ENCODE measurements at regions not wholly inside any gene's neighbourhood (a gene's known extent, or its start where the extent isn't known, plus 50 kb on each side); places are given as distances from the start of the nearest gene placed in this dataset.
"Not testable (repeated sequence)": the region's sequence is repeated elsewhere in the genome, so short reads cannot be mapped to it uniquely, and the experiment has no call there.

DNA sequence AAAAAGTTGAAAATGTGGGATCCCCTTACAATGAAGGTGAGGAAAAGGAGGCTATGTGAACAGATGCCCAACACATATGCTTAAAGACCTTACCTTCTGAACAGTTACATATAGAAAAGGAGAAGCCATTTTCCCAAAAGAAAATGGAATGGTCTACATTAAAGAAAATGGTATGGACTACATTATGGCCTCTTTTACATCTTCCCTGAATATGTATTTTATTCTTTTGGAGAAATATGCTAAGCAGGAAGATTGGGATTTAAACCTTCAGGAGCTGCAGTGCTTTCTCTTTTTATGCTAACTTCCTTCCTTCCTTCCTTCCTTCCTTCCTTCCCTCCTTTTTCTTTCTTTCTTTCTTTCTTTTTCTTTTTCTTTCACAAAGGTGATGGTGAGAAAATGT is 155.4 kb downstream of the SEC23IP start:
- no peak for DNase-seq (ENCODE audit: low read depth in 1 of 2, low spot score in 1 of 2)

DNA sequence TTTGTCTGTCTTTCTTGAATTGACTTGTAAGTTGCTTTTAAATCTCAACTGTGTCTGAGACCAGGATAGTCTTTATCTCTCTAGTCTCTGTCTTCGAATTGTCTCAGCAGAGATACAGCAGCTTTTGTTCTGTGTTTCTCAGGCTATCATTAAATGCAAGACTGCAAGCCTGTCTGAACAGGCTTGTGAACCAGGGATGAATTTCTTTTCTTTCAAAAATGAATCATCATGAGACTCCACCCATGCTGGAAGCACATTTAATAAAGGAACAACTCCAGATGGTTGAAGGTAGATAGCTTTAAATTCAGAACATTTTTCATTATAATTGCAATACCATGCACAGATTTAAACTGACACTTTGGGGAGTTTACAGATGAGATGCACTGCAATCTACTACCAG is 155.9 kb downstream of the SEC23IP start:
- DNase-seq (ENCODE audit: low read depth in 1 of 2, low spot score in 1 of 2), result no peak

DNA sequence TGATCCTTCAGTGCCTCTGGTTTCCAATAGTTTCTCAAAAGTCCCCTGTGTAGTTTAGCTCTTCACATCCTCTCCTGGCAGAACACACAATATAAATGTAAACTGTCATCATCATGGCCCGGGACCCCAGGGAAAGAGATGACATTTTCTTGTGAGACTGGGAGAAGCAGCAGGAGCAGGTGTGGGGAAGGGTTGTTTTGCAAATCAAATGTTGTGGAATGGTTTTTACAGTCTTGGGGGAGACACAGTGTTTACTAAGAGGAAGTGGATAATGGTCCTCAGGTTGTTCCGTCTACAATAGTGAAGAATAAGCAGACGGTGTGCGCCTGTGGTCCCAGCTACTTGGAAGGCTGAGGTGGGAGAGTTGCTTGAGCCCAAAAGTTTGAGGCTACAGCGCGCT is 159.1 kb downstream of the SEC23IP start:
- no peak for DNase-seq (ENCODE audit: low read depth in 1 of 2, low spot score in 1 of 2)

DNA sequence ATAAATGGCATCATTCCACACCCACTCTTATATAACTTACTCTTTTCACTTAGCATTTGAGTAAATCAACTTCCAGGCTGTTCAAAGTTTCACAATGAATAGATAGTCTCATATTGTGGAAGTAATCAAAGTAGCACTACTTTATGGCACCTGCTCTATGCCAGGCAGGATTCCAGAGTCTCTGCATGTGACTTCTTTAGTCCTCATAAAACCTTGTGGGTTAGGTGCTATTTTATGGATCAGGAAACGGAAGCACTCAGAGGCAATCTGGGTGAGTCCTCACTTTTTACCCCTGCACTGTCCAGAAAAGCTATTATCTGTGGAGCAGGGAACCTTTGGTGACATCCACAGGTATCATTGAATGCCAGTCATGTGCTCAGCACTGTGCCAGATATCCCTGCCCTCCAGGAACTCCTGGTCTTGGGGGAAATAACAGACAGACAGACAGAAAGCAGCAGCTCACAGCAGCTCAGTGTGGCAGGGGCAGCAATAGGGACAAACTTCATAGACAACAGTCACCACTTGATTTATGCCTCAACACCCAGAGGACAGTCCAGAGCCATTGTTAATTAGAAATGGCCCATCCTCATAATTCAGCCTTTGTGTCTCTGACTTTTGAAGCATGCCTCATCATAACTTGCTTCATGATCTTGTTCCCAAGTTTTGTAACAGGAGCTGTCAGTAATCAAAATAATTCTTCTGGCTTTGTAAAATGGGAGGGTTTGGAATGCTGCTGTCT is 160.6 kb downstream of the SEC23IP start:
- no peak for DNase-seq (ENCODE audit: low read depth in 1 of 2, low spot score in 1 of 2)

DNA sequence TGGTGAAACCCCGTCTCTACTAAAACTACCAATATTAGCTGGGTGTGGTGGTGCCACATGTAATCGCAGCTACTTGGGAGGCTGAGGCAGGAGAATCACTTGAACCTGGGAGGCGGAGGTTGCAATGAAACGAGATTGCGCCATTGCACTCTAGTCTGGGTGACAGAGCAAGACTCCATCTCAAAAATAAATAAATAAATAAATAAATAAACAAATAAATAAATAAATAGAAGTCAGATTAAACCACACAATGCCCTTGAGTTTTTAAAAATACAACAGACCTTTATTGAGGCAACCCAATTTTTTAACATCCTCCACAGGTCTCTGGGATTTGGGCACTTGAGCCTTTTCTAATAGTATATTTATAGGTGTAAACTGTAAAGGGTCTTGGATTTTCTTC is 167.3 kb downstream of the SEC23IP start:
- DNase-seq (ENCODE audit: low read depth in 1 of 2, low spot score in 1 of 2), result not testable (repeated sequence)

DNA sequence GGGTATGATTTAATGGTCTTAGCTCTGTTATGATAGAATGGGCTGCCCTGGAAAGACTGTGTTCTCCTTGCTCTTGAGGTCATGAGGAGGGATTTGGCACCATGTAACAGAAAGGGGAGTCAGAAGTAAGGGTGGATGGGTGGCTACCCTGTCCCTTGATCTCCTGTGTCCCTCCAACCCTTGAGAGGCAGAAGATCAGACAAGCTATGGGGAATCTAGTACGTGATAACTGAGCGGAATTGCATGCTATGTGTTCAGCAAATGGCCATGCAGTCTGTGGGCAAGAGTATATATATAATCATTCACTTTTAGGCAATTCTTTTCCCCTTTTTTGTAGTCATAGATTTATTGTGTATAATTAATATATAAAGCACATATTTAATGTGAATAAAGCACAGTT is 174.9 kb downstream of the SEC23IP start:
- DNase-seq (ENCODE audit: low read depth in 1 of 2, low spot score in 1 of 2), result no peak

DNA sequence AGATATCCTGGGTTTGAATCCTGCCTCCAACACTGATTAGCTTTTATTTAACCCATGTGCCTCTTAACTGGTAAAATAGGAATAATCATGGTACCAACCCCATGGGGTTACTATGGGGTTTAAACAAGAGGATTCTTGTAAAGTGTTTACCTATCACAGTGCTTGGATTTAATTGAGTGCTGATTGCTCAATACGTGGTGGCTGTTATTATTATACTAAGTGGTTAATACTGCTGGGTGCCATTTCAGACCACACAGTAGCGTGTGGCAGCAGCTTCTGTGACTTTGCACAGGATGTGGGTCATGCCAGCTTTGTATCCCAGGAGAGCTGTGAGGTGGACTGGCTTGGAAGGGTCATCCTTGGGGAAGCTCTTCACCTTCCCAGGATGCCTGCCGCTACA is 177.2 kb downstream of the SEC23IP start:
- no peak for DNase-seq (ENCODE audit: low read depth in 1 of 2, low spot score in 1 of 2)

DNA sequence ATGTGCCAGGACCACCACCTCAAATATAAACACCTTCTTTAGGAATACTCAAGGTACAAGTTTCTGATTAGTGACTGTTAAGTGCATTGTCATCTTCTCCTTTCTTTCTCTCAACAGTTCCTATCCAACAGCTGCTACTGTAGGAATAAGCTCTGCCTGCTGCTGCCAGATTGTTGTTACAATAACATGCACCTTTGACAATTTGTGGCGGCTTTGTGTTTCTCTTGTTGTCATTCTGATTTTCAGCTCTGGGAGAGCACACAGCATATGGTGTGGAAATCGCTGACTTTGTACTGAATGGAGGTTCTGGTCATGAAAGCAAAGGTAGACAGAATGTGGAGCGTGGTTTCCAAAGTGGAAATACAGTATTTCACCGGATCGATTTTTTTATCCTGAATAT is 182.8 kb downstream of the SEC23IP start:
- no peak for DNase-seq (ENCODE audit: low read depth in 1 of 2, low spot score in 1 of 2)

DNA sequence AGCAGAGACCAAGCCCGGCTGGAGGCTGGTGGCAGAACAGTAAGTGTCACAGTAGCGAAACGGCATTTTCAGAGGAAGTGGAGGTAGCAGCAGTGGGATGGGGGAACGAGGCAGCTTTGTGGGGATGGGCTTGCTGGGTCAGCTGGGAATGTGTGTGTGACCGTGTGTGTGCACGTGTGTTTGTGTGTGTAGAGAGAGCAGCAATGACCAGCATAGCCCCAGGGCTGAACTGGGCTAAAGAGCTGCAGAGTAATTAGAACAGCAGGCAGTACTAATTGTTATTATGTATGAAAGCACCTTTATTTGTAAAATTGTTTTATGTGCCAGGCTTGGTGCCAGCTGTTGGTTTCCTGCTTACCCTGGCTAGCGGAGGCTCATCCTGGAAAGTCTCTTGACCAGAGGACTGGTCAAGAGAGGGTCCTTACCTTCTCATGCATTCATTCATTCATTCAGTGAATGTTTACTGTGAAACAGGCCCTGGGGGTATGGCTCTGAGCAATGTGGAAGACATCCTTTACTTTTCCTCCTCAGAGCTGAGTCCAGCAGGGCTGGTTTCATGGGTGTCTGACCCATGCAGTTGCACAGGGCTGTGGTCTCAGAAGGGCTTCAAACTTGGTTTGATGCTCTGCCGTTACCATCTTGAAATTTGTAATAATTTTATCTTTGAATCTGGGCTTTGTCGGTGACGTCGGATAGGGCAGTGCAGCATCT is 184.6 kb downstream of the SEC23IP start:
- DNase-seq (ENCODE audit: low read depth in 1 of 2, low spot score in 1 of 2), result no peak

DNA sequence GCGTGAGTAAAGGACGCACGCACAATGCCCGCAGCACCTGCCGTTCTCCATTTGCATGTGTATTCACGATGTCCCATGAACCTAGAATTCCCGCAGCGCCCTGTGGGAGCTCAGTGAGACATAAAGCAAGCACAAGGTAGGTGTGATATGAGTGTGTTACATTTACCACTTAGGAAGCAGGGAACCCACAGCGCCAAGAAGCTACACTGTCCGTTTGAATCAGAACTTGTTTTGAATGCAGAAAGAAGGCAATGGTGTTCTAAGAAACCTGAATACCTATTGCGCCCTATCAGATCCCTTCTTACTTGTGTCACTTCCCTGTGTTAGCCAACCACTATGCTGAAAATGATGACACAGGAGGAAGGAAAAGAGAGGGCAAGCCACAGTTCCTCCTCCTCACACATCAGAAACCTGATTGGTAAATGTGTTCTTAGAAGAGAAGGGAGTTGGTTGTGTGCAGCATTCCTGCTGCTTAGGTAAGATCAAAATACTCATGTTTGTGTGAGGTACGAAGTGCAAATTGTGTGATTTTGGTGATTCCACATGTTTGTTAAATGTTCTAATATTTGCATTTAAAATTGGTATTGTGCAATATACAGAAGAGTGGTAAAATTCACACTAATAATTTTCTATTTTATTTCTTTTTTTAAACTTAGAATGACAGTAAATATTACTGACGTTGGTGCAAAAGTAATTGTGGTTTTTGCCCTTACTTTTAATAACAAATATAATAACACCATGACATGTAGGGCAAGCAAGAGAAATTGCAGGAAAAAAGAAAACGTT is 185.4 kb downstream of the SEC23IP start:
- DNase-seq (ENCODE audit: low read depth in 1 of 2, low spot score in 1 of 2), result no peak

DNA sequence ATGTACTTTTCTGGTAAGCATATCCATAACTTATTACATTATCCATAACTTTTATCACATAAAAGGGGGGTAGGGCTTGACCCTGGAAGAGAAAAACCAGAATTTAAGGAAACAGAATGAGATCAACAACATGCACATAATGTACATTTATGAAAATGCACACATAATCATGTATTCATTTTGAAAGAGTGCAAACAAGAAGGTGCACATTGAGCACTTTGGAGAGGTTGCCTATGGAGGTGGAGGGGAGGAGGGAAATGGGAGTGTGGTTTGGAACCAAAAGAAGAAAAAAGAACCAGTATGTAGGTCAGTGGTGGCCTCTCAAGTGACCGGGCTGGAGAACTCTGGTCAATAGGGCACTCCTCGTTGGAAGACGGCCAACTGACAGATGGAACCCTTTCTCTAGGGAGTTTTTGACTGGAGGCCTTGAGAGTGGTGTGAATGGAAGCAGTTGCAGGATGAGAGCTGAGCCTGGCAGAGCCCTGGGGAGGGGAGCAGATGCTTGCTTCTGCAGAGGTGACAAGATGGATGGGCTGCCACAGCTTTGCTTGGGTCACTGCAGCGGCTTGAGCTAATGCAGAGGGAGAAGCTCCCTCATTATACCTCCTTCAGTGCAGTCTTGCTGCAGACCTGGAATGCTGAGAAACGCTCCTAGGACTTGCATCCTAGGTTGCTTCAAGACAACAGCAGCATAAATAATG is 192.7 kb downstream of the SEC23IP start:
- no peak for DNase-seq (ENCODE audit: low read depth in 1 of 2, low spot score in 1 of 2)

DNA sequence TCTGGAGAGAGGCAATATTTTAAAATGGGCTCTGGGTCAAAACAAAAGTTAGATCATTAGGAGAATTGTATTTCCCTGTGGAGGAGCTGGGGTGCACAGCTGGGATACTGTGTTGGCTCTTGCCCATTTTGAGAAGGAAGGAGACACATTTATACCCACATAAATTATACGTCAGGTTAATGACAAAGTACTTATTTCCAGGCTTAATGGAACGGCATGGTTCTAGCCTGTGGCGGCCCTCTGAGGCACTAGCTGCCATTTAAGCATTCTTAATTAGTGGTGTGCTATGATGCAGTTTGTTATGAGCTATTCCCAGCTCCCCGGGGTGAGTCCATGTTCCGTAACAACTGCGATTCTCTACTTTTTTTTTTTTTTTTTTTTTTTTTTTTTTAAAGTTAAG is 193.5 kb downstream of the SEC23IP start:
- no peak for DNase-seq (ENCODE audit: low read depth in 1 of 2, low spot score in 1 of 2)

DNA sequence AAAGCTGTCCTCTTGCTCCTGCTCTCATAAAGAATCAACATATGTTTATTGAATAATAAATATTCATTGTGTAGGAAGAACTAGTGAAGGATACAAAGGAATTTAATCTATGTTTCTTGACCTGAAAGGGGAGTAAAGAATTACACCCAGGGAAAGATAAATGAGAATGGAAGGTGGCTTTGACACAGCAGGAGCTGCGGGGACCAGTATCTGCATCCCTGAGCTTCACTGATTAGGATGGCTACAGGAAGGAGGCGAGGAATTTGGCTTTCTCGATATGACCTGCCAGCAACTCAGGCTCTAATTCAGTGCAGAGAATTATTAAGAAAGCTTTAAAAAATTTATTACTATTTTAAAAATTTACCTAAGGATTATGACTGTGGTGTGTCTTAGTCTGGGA is 194.6 kb downstream of the SEC23IP start:
- DNase-seq (ENCODE audit: low read depth in 1 of 2, low spot score in 1 of 2), result no peak

DNA sequence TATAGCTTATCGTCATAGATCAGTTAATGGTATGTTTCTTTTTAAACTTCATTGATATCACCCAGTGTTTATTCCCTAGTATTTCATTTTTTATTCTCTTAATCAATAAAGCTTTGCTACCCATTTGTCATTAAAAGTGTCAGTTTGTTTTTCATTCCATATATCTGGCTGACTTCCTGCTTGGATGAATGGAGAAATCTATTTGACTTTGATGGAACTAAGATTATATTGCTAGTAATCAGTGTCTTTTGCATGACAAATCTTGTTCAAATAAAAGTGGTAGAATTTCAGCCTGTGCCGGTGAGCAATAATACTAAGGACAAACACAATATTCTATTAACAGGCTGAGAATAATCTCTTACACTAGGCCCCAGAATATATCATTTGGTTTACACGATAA is 203.3 kb downstream of the SEC23IP start:
- DNase-seq (ENCODE audit: low read depth in 1 of 2, low spot score in 1 of 2), result no peak

DNA sequence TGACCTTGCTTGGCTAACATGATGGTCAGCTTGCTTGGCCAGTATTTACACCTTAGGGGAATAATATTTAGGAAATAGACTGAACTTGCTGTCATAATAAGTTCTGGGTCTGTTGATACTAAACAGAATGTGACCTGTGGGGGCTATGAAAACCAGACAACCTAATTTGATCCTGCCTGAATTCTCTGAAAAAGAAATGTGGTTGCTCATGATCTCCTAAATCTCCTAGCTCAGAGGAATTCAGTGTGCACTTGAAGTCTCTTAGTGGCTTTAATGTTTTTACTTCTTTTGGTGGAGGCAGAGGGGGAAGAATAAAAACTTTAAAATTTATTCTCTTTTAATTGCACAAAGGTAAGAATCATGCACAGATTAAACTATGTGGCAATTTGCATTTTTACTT is 205.2 kb downstream of the SEC23IP start:
- DNase-seq (ENCODE audit: low read depth in 1 of 2, low spot score in 1 of 2), result no peak

DNA sequence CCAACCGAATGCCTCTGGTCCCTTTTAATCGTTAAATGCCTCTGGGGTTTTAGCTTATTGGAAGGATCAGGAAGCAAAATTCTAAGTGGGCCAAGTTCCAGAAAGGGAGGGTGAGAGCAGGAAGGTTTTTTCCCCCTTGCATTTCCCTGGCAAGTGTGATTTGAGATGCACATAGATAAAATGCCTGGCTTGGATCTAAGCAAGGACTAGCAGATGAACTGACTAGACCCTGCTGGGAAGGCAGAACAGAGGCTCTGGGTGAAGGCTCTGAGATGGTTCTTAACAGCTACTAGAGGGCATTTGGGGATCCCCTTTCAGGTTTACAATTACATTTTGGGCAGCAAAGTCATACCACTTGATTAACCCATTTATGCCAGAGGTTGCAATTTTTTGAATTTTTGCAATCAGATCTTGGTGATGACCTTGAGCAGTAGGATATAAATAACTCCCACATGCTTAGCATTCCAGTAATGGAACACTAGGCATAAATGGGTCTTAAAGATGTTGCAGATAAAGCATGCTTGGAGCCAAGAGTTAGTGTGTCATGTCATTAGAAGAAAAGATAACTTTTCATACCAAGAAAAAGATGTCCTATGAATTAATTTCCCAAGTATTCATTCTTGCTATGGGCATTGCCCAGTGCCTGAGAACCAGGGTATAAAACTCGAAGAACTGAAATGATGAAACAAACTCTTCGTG is 205.9 kb downstream of the SEC23IP start:
- no peak for DNase-seq (ENCODE audit: low read depth in 1 of 2, low spot score in 1 of 2)

DNA sequence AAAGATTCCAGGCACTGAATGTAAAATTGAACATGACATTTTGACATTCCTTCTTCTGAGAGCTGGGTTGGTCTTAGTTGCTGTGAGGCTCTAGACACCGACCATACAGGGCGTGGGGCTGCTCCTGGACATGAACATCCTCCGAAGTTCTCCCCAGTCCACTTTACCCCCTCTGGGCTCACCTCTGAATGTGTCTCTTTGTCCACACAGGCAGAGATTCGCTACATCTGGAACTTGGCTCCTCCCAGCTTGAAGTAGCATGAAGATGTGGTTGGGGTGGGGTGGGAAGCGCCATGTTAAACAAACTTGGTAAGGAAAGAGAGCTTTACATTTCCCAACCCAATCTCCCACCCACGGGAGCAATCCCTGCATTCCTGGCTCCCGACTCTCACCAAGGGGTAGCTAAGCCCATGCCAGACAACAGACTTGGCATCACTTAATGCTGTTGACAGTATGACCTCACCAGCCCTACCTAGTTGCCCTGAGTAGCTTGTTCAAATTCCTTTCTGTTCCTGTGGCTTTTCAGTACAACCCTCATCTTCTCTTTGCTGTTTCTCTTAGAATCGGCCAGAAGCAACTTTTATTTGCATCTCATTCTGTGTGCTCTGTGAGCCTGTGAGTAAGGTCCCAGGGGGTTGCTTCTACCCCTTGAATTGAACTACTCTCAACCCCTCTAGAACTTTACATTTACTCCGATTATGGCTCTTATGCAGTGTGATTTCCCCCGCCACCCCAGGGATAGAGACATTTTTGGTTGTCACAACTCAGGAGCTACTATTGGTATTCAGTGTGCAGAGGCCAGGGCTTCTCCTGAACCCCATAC is 211.4 kb downstream of the SEC23IP start:
- no peak for DNase-seq (ENCODE audit: low read depth in 1 of 2, low spot score in 1 of 2)

DNA sequence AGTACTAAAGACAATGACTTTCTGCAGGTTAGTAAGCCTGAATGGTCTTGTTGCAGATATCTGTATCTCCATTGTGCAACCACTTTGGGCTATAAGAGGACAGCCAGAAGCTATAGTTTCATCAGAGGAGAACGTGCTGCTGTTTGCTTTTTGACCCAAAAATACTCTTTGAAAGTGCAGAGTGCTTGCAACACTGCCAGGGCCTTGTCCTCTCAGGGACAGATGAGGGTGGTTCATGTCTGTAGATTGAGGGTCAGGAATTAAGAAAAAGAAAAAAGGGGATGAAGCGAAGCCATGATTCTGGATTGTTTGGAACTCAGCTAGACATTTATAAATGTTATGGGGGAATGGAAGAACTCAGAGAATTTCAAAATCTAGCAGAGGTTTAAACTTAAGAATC is 212.5 kb downstream of the SEC23IP start:
- no peak for DNase-seq (ENCODE audit: low read depth in 1 of 2, low spot score in 1 of 2)

DNA sequence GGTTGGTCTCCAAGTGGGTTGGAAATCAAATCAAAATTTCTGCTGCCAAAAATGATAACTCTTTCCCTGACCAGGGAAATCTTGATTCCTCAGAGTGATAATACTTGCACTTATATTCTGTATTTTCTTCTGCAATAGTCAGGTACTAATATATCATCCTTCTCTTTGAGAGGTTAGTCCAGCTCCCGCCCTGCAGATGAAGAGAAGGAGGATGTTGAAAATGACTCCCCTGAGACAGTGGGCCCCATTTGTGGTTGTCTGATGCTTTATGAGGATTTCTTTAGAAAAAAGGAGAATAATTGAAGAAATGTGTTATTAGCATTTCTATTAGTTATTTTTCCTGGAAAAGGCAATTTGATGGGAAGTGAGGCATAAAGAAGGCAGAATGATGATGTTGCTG is 213.0 kb downstream of the SEC23IP start:
- DNase-seq (ENCODE audit: low read depth in 1 of 2, low spot score in 1 of 2), result no peak

DNA sequence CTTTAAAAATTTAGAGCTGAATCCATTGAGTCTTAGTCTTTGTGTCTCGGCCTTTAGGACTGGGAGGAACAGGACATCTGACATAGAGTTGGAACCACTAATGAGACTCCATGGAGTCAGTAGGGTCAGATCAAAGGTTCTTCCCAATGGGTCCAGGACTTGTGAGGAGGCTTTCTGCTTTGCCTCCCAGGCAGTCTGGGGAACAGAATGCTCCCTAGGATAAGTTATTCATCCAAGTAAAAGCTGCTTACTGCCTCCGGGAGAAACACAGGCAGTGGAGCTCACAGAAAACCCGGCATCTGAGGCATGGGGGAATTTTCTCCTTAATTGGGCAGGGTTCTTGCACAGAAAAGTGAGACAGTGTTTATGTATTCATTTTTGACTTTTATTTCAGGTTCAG is 216.4 kb downstream of the SEC23IP start:
- DNase-seq (ENCODE audit: low read depth in 1 of 2, low spot score in 1 of 2), result no peak

All from stimulated activated CD4-positive, alpha-beta T cell treated with anti-CD3 and anti-CD28 coated beads, Interleukin-15, amount 100 ng/mL, for 1 hour (primary cell).